ENCODE measurements at regions not wholly inside any gene's neighbourhood (a gene's known extent, or its start where the extent isn't known, plus 50 kb on each side); places are given as distances from the start of the nearest gene placed in this dataset.

DNA sequence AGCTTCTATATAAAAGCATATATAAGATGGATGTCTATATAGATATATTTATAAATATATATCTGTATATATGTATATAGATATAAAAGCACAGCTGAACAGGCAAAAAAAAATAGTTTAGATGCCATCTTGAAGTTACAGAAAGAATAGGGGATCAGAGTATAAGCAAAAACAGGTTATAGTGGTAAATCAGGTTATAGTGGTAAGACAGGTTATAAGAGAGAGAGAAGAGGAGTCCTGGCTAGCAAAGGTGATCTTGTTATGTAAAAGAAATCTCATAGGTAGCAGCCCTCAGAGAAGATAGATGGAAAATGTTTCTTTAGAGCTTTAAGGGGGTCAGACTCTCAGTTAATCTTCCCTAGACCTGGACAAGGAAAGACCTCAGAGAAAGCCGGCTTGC is 1263.1 kb downstream of the PCDH7 start:
- TF ChIP-seq, protein P1, sequence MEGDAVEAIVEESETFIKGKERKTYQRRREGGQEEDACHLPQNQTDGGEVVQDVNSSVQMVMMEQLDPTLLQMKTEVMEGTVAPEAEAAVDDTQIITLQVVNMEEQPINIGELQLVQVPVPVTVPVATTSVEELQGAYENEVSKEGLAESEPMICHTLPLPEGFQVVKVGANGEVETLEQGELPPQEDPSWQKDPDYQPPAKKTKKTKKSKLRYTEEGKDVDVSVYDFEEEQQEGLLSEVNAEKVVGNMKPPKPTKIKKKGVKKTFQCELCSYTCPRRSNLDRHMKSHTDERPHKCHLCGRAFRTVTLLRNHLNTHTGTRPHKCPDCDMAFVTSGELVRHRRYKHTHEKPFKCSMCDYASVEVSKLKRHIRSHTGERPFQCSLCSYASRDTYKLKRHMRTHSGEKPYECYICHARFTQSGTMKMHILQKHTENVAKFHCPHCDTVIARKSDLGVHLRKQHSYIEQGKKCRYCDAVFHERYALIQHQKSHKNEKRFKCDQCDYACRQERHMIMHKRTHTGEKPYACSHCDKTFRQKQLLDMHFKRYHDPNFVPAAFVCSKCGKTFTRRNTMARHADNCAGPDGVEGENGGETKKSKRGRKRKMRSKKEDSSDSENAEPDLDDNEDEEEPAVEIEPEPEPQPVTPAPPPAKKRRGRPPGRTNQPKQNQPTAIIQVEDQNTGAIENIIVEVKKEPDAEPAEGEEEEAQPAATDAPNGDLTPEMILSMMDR (IDR thresholded peaks at IDR 0.05; ENCODE audit: unreplicated experiment), result no peak
- no peak overlapping the region for H3K4me3 Mint-ChIP-seq (ENCODE audit: unreplicated experiment)

DNA sequence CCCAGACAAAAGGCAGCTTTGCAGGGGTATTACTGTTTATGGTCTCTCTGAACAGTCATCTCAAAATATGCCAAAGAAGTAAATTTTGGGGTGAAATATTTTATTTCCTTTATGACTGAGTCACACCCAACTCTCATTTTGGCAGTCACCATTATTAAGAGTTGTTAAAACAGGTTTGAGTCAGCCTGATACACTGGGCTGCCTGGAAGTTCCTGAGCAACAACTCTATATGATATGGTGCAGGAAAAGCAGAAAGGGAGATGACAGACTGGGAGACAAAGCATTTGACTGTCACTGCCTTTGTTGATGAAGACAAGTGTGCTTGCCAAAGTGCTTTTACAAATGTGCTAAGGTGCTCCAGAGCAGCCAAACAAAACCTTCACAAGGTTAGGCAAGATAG is 1263.5 kb downstream of the PCDH7 start:
- Mint-ChIP-seq H3K27me3 (ENCODE audit: unreplicated experiment) (peaks cover 1% of the 10 kb centered on the region), H3K4me3 (ENCODE audit: unreplicated experiment) (no peak overlapping the region), H3K9me3 (ENCODE audit: unreplicated experiment) (no peaks in the 10 kb centered on the region), H3K27ac (ENCODE audit: unreplicated experiment) (no peak overlapping the region), H3K4me1 (ENCODE audit: unreplicated experiment) (peaks cover 23% of the 10 kb centered on the region), H3K36me3 (ENCODE audit: low read depth, unreplicated experiment) (no peaks in the 10 kb centered on the region)
- no peak for DNase-seq (ENCODE audit: low spot score)
- TF ChIP-seq, protein P1 (IDR thresholded peaks at IDR 0.05; ENCODE audit: unreplicated experiment), result no peak

More for the DNA sequence above, 1263.1 kb downstream of the PCDH7 start:
- peaks cover 23% of the 10 kb centered on the region for H3K4me1 Mint-ChIP-seq (ENCODE audit: unreplicated experiment)
- H3K36me3 Mint-ChIP-seq (ENCODE audit: low read depth, unreplicated experiment), result no peaks in the 10 kb centered on the region
- no peaks in the 10 kb centered on the region for H3K9me3 Mint-ChIP-seq (ENCODE audit: unreplicated experiment)
- H3K27ac Mint-ChIP-seq (ENCODE audit: unreplicated experiment), result no peak overlapping the region
- DNase-seq (ENCODE audit: low spot score), result no peak
- peaks cover 1% of the 10 kb centered on the region for H3K27me3 Mint-ChIP-seq (ENCODE audit: unreplicated experiment)

DNA sequence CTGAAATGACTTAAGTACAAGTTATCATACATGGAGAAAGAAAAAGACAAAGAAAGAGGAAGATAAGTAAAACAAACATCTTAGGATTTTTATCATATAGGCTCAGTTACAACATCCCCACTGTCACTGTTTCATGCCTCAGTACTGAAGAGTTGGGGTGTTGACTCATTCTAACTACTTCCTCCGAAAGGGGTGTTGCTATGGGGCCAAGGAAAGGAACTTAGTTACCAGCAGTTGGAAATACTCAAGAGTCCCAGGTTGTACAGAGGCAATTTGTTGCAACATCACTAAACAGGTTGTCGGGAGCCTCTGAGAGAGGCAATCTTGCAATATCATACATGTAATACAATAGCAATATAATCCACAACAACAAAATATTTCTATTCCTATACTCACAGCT is 1264.7 kb downstream of the PCDH7 start:
- TF ChIP-seq, protein P1 (IDR thresholded peaks at IDR 0.05; ENCODE audit: unreplicated experiment), result no peak
- Mint-ChIP-seq H3K4me3 (ENCODE audit: unreplicated experiment) (no peak overlapping the region), H3K36me3 (ENCODE audit: low read depth, unreplicated experiment) (no peaks in the 10 kb centered on the region), H3K27ac (ENCODE audit: unreplicated experiment) (no peak overlapping the region), H3K9me3 (ENCODE audit: unreplicated experiment) (no peaks in the 10 kb centered on the region), H3K27me3 (ENCODE audit: unreplicated experiment) (peaks cover 1% of the 10 kb centered on the region), H3K4me1 (ENCODE audit: unreplicated experiment) (peaks cover 20% of the 10 kb centered on the region)
- no peak for DNase-seq (ENCODE audit: low spot score)

DNA sequence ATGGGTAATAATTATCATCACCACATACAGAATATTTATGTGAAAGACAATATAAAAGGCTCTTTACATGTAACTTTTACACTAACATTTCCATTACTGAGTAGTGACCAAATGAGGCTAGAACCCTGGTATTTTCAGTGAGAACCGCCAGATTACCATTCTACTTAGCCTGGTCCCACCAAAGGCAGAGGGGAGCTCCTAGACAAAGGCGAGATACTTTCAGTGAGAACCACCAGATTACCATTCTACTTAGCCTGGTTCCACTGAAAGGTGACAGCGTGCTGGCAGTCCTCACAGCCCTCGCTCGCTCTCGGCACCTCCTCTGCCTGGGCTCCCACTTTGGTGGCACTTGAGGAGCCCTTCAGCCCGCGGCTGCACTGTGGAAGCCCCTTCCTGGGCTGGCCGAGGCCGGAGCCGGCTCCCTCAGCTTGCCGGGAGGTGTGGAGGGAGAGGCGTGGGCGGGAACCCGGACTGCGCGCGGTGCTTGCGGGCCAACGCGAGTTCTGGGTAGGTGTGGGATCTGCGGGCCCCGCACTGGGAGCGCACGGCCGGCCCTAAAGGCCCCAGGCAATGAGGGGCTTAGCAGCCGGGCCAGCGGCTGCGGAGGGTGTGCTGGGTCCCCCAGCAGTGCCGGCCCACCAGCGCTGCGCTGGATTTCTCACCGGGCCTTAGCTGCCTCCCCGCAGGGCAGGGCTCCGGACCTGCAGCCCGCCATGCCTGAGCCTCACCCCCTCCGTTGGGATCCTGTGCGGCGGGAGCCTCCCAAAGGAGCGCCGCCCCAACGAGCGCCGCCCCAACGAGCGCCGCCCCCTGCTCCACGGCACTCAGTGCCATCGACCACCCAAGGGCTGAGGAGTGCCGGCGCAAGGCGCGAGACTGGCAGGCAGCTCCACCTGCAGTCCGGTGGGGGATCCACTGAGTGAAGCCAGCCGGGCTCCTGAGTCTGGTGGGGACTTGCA is 1276.1 kb downstream of the PCDH7 start:
- Mint-ChIP-seq H3K4me3 (ENCODE audit: unreplicated experiment) (no peak overlapping the region), H3K27ac (ENCODE audit: unreplicated experiment) (no peak overlapping the region), H3K27me3 (ENCODE audit: unreplicated experiment) (peaks cover 2% of the 10 kb centered on the region), H3K9me3 (ENCODE audit: unreplicated experiment) (no peaks in the 10 kb centered on the region), H3K36me3 (ENCODE audit: low read depth, unreplicated experiment) (no peaks in the 10 kb centered on the region), H3K4me1 (ENCODE audit: unreplicated experiment) (peaks cover 3% of the 10 kb centered on the region)
- peak; percentile 19 for DNase-seq (ENCODE audit: low spot score)
- TF ChIP-seq, protein P1 (IDR thresholded peaks at IDR 0.05; ENCODE audit: unreplicated experiment), result no peak

DNA sequence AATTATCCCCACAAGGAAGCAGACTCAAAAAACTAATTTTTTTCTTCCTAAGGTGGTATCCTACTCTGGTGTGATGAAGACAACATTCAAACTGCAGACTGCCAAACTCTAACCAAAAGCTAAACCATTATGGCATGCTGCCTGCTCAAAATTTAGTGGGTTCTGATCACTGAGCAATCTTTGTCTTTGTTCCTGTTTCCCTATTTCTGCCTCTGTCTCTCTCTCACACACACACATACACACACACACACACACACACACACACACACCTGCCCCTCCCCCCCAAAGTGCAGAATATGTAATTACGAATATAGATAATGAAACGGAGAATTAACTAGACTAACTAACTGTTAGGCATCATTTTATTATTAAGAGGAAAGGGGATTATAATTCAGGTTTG is 1278.6 kb downstream of the PCDH7 start:
- Mint-ChIP-seq H3K4me3 (ENCODE audit: unreplicated experiment) (no peak overlapping the region), H3K9me3 (ENCODE audit: unreplicated experiment) (no peaks in the 10 kb centered on the region), H3K4me1 (ENCODE audit: unreplicated experiment) (peaks cover 3% of the 10 kb centered on the region), H3K36me3 (ENCODE audit: low read depth, unreplicated experiment) (no peaks in the 10 kb centered on the region), H3K27me3 (ENCODE audit: unreplicated experiment) (peaks cover 2% of the 10 kb centered on the region), H3K27ac (ENCODE audit: unreplicated experiment) (no peak overlapping the region)
- DNase-seq (ENCODE audit: low spot score), result no peak
- TF ChIP-seq, protein P1 (IDR thresholded peaks at IDR 0.05; ENCODE audit: unreplicated experiment), result no peak

Data from endothelial cell (in vitro differentiated cells).